ENCODE measurements at regions not wholly inside any gene's neighbourhood (a gene's known extent, or its start where the extent isn't known, plus 50 kb on each side); places are given as distances from the start of the nearest gene placed in this dataset.

DNA sequence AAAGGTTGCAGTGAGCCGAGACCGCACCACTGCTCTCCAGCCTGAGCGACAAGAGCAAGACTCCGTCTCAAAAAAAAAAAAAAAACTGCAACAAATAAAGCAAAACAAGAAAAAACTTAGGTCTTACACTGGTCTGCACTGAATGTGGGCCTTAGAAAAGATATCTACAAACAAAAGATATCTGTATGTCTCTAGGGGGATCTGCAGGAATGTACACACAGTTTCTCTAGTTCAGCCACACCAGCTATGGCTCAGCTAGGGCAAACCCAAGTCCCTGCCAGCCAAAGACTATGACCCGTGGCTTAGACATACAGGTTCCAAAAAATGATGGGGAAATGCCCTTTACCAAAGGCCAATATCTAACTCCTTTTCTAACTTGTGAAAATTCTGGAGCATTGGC, 202.4 kb upstream of the KAZN start:
- POLR2A ChIA-PET: no interaction called here
- H3K9me3 ChIP-seq (replicated peaks; ENCODE audit: control insufficient read depth, insufficient read depth, low read length): peaks cover 2% of the 10 kb centered on the region
- H2AFZ ChIP-seq (ENCODE audit: low read depth, low read length): no peak overlapping the region
- H3K9me1 ChIP-seq (replicated peaks; ENCODE audit: control insufficient read depth, extremely low read depth, insufficient read depth, low read length): no peaks in the 10 kb centered on the region
- intact Hi-C loops (cut with micrococcal nuclease): no loop called here
- H3K36me3 ChIP-seq (ENCODE audit: control insufficient read depth in 2 of 2, extremely low read depth in 1 of 2, insufficient read depth in 2 of 2, low read length in 2 of 2): no peaks in the 10 kb centered on the region
- no peak overlapping the region for H3K27ac ChIP-seq (ENCODE audit: insufficient read depth, low read depth, low read length)
- FAIRE-seq (no peak), DNase-seq (ENCODE audit: low read depth, low spot score) (no peak)
- BruUV-seq (replicated peaks): no TSS peak
- dilution Hi-C loops (cut with MboI; ENCODE audit: extremely low pct_ligation_motif_present, low sequenced_read_pairs): no loop called here
- H3K4me2 ChIP-seq (ENCODE audit: insufficient read depth, low read length): no peak overlapping the region
- no peaks in the 10 kb centered on the region for H3K27me3 ChIP-seq (ENCODE audit: control insufficient read depth in 2 of 2, insufficient read depth in 2 of 2, low read length in 2 of 2)
- H3K4me3 ChIP-seq (replicated peaks in 1 of 3; ENCODE audit: insufficient read depth in 1 of 3, low read depth in 1 of 3, low read length in 3 of 3): no peak overlapping the region
- H3K9ac ChIP-seq (replicated peaks; ENCODE audit: extremely low read depth, insufficient read depth, low read length): no peak overlapping the region
- no peaks in the 10 kb centered on the region for H4K20me1 ChIP-seq (replicated peaks; ENCODE audit: control insufficient read depth, extremely low read depth, insufficient read depth, low read length)
- TF ChIP-seq POLR2A (IDR thresholded peaks at IDR 0.05; ENCODE audit: low read depth, low read length) (no peak), MYC (IDR thresholded peaks at IDR 0.05; ENCODE audit: low read depth, low read length) (no peak), EZH2 (IDR thresholded peaks at IDR 0.05; ENCODE audit: borderline replicate concordance, low read depth, low read length, severe bottlenecking) (no peak), GATA2 (IDR thresholded peaks at IDR 0.05; ENCODE audit: insufficient read depth, insufficient read length, low read depth, low read length) (no peak), JUN (IDR thresholded peaks at IDR 0.05; ENCODE audit: borderline replicate concordance, insufficient read depth, insufficient read length, low read depth) (no peak), FOS (IDR thresholded peaks at IDR 0.05; ENCODE audit: borderline replicate concordance, insufficient read depth, low read length) (no peak), POLR2AphosphoS5 (IDR thresholded peaks at IDR 0.05; ENCODE audit: insufficient read depth, low read depth, low read length) (no peak)
- TF ChIP-seq, protein P1, sequence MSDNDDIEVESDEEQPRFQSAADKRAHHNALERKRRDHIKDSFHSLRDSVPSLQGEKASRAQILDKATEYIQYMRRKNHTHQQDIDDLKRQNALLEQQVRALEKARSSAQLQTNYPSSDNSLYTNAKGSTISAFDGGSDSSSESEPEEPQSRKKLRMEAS (IDR thresholded peaks at IDR 0.05; ENCODE audit: insufficient read depth, insufficient read length): no peak
- TF ChIP-seq, protein P2, sequence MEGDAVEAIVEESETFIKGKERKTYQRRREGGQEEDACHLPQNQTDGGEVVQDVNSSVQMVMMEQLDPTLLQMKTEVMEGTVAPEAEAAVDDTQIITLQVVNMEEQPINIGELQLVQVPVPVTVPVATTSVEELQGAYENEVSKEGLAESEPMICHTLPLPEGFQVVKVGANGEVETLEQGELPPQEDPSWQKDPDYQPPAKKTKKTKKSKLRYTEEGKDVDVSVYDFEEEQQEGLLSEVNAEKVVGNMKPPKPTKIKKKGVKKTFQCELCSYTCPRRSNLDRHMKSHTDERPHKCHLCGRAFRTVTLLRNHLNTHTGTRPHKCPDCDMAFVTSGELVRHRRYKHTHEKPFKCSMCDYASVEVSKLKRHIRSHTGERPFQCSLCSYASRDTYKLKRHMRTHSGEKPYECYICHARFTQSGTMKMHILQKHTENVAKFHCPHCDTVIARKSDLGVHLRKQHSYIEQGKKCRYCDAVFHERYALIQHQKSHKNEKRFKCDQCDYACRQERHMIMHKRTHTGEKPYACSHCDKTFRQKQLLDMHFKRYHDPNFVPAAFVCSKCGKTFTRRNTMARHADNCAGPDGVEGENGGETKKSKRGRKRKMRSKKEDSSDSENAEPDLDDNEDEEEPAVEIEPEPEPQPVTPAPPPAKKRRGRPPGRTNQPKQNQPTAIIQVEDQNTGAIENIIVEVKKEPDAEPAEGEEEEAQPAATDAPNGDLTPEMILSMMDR (IDR thresholded peaks at IDR 0.05; ENCODE audit: extremely low read depth in 1 of 2, insufficient read depth in 1 of 2, low read depth in 1 of 2, low read length in 2 of 2): no peak
- no peaks in the 10 kb centered on the region for H3K4me1 ChIP-seq (ENCODE audit: control insufficient read depth, extremely low read depth, insufficient read depth, low read length)
- H3K79me2 ChIP-seq (ENCODE audit: control insufficient read depth, insufficient read depth, low read length): no peaks in the 10 kb centered on the region
- CTCF ChIA-PET: no interaction called here
